ENCODE measurements at regions not wholly inside any gene's neighbourhood (a gene's known extent, or its start where the extent isn't known, plus 50 kb on each side); places are given as distances from the start of the nearest gene placed in this dataset.

GRCh38 chr15:98035134-98035533 is 74.6 kb downstream of the ARRDC4 start:
- DNase-seq (ENCODE audit: extremely low read depth in 1 of 4, low spot score in 3 of 4), result no peak
- Histone ChIP-seq H3K9ac (ENCODE audit: insufficient read depth in 1 of 2, low read depth in 2 of 2, low read length in 2 of 2) (no peak overlapping the region), H3K4me3 (no peak overlapping the region), H3K4me2 (ENCODE audit: insufficient read depth, low read length) (no peak overlapping the region), H3K9me3 (replicated peaks; ENCODE audit: control insufficient read depth, insufficient read depth, low read depth, low read length) (no peaks in the 10 kb centered on the region), H3K79me2 (ENCODE audit: control insufficient read depth, insufficient read depth, low read length) (no peaks in the 10 kb centered on the region), H3K36me3 (ENCODE audit: control insufficient read depth, insufficient read depth, low read length) (no peaks in the 10 kb centered on the region), H3K27me3 (ENCODE audit: control insufficient read depth in 2 of 2, insufficient read depth in 2 of 2, low read length in 2 of 2) (no peaks in the 10 kb centered on the region; a peak in 3 of 5 replicates), H3K27ac (ENCODE audit: extremely low read depth, low read depth, low read length) (no peak overlapping the region), H4K20me1 (replicated peaks; ENCODE audit: control insufficient read depth, insufficient read depth, low read length) (no peaks in the 10 kb centered on the region), H3K4me1 (replicated peaks in 1 of 2; ENCODE audit: control insufficient read depth in 2 of 2, insufficient read depth in 2 of 2, low read length in 2 of 2) (no peaks in the 10 kb centered on the region), H2AFZ (ENCODE audit: low read depth, low read length) (no peak overlapping the region), H3K9me1 (ENCODE audit: control insufficient read depth, insufficient read depth, low read length) (no peaks in the 10 kb centered on the region)
- 0% methylated on average over 7 of the region's 7 CpGs for WGBS (ENCODE audit: insufficient coverage, low coverage, missing lambda C conversion rate)
- ATAC-seq, result no peak
- in situ Hi-C loops (cut with MboI) (no loop called here), intact Hi-C loops (cut with micrococcal nuclease) (no loop called here)
- no peak for FAIRE-seq
- TF ChIP-seq PCBP2 (IDR thresholded peaks at IDR 0.05; ENCODE audit: low read depth, low read length, poor library complexity, severe bottlenecking), result no peak
- no peak for TF ChIP-seq KAT7 (CRISPR knock-in tag; IDR thresholded peaks at IDR 0.05; ENCODE audit: borderline replicate concordance)
- TF ChIP-seq IRF2 (CRISPR knock-in tag; IDR thresholded peaks at IDR 0.05), result no peak
- TF ChIP-seq FOXA3 (CRISPR knock-in tag; conservative IDR thresholded peaks at IDR 0.05 in 1 of 2, IDR thresholded peaks at IDR 0.05 in 1 of 2), result no peak
- no peak for TF ChIP-seq MAFF (IDR thresholded peaks at IDR 0.05; ENCODE audit: low read length)
- no peak for TF ChIP-seq ZNF282 (CRISPR knock-in tag; IDR thresholded peaks at IDR 0.05)
- TF ChIP-seq ZNF717 (CRISPR knock-in tag; IDR thresholded peaks at IDR 0.05), result no peak
- no peak for TF ChIP-seq ESRRA (IDR thresholded peaks at IDR 0.05; ENCODE audit: borderline replicate concordance, low read depth)
- TF ChIP-seq BRF1 (IDR thresholded peaks at IDR 0.05; ENCODE audit: borderline replicate concordance, extremely low read depth, insufficient read length), result no peak
- no peak for TF ChIP-seq ZHX1 (conservative IDR thresholded peaks at IDR 0.05; ENCODE audit: low read length)
- TF ChIP-seq ZNF316 (IDR thresholded peaks at IDR 0.05), result no peak
- no peak for TF ChIP-seq ZNF212 (CRISPR knock-in tag; IDR thresholded peaks at IDR 0.05)
- TF ChIP-seq ZNF41 (CRISPR knock-in tag; conservative IDR thresholded peaks at IDR 0.05), result no peak
- no peak for TF ChIP-seq SNAPC5 (CRISPR knock-in tag; IDR thresholded peaks at IDR 0.05)
- no TSS peak for BruUV-seq (replicated peaks)
- ChIA-PET CTCF (ENCODE audit: low intra/inter-chr PET ratio) (no interaction called here), POLR2A (no interaction called here)
